Activated CD4-positive, alpha-beta T cell treated with anti-CD3 and anti-CD28 coated beads for 48 hours (primary cell): ENCODE measurements at regions not wholly inside any gene's neighbourhood (a gene's known extent, or its start where the extent isn't known, plus 50 kb on each side); places are given as distances from the start of the nearest gene placed in this dataset.
"Not testable (repeated sequence)": the region's sequence is repeated elsewhere in the genome, so short reads cannot be mapped to it uniquely, and the experiment has no call there.

Experiments used
- DNase-seq: peaks from one replicate; pipeline ENCODE4 v3.0.0-alpha.2; 2020

- no peak for DNase-seq
Measured at GRCh38 chrX:150217609-150218008, 145.5 kb upstream of the MAMLD1 start.

DNA sequence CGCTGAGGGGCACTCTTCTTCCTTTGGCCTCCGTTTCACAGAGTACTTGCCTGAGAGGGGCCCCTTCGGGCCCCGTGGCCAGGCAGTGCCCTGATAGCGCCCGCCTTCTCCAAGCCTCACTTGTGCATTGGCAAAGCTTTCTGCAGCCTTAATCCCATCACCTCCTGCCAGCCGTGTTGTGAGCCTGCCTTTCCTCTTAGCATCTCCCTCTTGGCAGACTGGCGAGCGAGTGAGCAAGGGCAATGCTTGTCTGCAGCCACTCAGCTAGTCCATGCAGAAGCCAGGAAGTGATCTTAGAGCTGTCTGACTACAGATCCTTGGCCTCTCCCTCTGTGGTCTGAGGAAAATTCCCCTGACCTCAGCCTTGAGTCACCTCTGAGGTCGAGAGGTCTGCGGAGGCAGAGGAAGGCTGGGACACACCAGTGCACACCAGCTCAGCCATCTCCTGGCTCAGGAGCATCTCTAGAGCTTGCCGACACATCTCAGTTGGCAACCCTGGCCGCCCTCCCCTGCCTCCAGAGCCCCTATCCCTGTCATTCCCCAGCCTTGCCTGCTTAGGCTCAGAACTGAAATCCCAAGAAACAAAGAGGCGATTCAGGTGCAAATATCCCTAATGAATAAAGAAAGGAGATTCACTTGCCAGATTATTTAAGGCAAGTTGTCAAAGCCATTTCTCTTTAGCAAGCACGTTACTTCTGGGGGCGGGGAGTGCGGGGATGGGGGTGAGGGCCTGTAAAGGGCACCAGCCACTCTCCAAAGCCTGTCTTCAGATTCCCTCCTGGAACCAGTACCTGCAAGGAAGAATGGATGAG is 143.5 kb upstream of the MAMLD1 start:
- no peak for DNase-seq

- DNase-seq = no peak
Measured at GRCh38 chrX:150223176-150224015, 139.7 kb upstream of the MAMLD1 start.

DNA sequence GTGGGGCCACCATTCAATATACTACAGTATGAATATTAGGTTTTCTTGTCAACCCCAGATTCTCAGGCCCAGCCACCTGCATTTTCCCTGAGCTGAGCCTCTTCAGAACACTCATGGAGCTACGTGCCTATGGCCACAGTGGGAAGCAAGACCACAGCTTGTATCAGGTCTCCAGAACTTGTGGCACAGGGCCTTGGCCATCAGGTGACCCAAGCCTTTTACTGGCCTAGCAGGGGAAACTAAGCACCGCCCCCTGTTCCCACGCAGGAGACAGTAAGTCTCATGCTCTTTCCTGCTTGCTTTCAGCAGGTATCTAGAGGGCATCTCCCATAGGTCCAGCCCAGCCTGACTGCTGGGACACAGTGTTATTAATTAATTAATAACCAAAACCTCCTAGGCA is 138.4 kb upstream of the MAMLD1 start:
- no peak for DNase-seq

GRCh38 chrX:150225266-150225665 is 137.9 kb upstream of the MAMLD1 start:
- no peak for DNase-seq

GRCh38 chrX:150225756-150226155 is 137.4 kb upstream of the MAMLD1 start:
- no peak for DNase-seq

- DNase-seq = no peak
Measured at GRCh38 chrX:150226223-150226965, 136.7 kb upstream of the MAMLD1 start.

- no peak for DNase-seq
Measured at GRCh38 chrX:150227321-150227860, 135.7 kb upstream of the MAMLD1 start.

GRCh38 chrX:150227873-150228410 is 135.2 kb upstream of the MAMLD1 start:
- DNase-seq = no peak

DNA sequence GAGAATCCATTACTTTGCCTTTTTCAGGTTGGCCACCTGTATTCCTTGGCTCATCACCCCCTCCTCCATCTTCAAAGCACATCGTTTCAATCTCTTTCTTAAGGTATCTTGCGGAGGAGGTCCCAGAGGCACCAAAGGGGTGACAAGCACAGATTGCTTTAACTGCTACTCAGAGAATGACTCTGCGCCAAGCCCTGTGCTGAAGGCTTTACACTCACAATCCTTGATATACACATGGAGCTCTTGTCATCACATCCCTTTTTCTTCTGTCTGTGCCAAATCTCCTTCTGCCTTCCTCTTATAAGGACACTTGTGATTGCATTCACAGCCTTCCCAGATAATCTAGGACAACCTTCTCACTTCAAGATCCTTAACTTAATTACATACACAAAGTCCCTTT is 134.7 kb upstream of the MAMLD1 start:
- DNase-seq = no peak

DNA sequence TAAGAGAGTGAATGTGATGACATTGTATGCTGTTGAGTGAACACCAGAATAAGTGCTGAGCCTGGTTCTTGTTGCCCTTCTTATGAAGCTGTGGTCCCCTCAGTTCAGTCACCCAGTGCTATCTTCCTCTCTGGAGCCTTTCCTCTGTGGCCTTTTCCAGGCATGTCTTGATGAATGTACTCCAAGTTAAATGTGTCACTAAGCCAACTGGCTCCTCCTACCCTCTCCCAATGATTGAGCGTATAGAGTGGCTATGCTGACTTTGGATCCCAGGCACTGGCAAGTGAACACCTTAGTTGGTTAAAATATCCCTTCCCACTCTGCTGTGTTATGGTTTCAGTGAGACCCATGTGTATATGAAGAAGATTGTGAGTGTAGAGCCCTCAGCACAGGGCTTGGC is 134.1 kb upstream of the MAMLD1 start:
- DNase-seq = no peak

- no peak for DNase-seq
Measured at GRCh38 chrX:150229481-150229880, 133.6 kb upstream of the MAMLD1 start.

DNA sequence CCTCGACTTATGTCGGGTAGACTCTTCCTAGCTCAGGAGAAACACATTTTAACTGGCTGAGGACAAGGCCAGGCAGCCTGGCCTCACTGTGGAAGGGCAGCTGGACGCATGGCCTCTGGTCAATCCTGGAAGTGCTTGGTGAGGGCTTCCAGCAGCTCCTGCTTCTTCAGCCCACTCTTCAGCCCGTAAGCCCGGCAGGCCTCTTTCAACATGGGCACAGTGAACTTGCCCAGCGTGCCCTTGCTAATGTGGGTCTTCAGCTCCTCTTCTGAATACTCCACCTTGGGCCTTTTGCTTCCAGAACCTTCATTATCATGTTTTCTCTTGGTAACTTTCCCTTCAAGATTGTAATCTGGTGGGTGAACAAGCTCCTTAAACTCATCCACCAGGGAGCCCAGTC is 132.2 kb upstream of the MAMLD1 start:
- not testable (repeated sequence) for DNase-seq

DNA sequence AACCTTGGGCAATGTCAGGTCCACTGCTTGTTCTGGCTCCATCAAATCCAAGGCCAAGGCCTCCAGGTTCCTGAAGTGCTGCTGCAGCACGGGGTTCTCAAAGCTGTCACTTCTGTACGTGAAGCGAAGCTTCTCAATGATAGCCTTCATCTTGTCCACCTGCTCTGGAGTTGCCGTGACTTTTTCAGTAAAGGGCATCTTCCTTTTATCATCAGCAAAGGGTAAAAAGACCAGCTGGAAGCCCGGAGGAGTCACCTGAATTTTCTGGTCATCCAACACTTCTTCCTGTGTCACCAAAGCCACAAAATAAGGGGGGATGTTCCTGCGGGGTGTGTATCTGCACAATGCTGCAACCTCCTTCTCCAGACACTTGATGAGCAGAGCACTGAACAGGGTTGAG is 131.7 kb upstream of the MAMLD1 start:
- not testable (repeated sequence) for DNase-seq

GRCh38 chrX:150232222-150232621 is 130.9 kb upstream of the MAMLD1 start:
- not testable (repeated sequence) for DNase-seq

GRCh38 chrX:150234126-150234525 is 129.0 kb upstream of the MAMLD1 start:
- DNase-seq = no peak

DNA sequence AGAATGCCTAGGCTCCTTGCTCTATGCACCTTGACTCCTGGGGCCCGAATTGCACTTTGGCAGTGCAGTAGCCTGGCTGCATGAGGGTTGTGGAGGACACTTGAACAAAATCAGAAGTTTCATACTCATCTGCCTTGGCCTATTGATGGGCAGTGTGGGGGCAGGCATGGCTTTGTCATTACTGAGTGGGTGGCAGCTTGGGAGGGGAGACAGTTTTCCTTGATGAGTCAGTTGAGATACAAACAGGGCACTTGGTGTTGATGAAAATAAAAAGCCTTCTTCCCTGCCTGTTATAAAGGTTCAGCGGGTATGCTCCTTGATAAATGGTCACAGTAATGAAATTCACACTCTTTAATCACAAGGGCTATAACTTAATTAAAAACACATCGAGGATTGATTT is 126.8 kb upstream of the MAMLD1 start:
- no peak for DNase-seq

DNA sequence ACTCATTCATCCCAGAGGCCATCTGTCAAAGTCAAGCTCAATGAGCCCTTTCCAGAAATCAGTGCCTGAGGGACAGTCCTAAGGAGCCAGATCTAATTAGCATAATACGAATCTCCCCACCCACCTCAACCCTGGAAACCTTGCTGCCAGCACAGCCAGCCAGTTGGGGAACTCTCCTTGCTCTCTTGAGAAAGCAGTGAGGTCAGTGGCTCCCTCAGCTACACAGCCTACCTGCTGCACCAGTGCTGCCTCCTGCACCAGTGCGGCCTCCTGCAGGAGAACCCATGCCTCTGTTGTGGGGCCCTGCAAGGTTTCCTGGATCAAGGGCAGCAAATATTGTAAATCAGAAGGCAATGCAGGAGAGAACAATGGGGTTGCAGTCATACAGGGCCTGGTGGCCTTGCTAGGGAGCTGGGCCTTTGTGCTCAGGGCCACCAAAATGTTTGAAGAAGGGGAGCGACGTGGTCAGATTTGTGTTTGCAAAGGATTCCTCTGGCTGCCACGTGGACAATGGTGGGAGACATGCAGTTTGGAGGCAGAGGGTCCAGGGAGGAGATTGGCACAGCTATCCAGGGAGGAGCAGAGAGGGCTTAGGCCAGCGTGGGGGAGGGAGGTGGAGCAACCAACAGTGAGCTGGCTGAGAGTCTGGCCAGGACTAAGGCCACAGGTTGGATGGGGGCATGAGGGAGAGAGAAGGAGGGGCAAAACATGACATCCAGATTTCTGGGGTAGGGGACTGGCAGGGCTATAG is 124.3 kb upstream of the MAMLD1 start:
- no peak for DNase-seq

GRCh38 chrX:150239946-150240642 is 123.0 kb upstream of the MAMLD1 start:
- no peak for DNase-seq

- no peak for DNase-seq
Measured at GRCh38 chrX:150240643-150240970, 122.5 kb upstream of the MAMLD1 start.

- DNase-seq = no peak
Measured at GRCh38 chrX:150253959-150254620, 109.0 kb upstream of the MAMLD1 start.
